Activated T-cell treated with anti-CD3 and anti-CD28 coated beads, Interleukin-2, amount 50 U/mL, for 72 hours (primary cell): ENCODE measurements at regions not wholly inside any gene's neighbourhood (a gene's known extent, or its start where the extent isn't known, plus 50 kb on each side); places are given as distances from the start of the nearest gene placed in this dataset.

Source experiments
- ATAC-seq, 2 donors: fragments of 150-1000 bp; cut with Tn5 transposase; replicated peaks in 1 of 2; 2 replicates each; pipeline ENCODE4 v1.10.0; 2021; ENCODE audit warnings: moderate library complexity in 2 of 2, mild to moderate bottlenecking in 1 of 2
- DNase-seq, 2 donors: peaks; one replicate each; pipeline ENCODE4 v3.0.0; 2021 to 2022; ENCODE audit warnings: mixed read lengths in 1 of 2
- H3K27ac Mint-ChIP-seq: one replicate; pipeline ENCODE4 v1.8.0; 2022; ENCODE audit warnings: mild to moderate bottlenecking, moderate library complexity, mixed read lengths
- H3K27me3 Mint-ChIP-seq: one replicate; pipeline ENCODE4 v1.8.0; 2022; ENCODE audit warnings: low read depth, mixed read lengths
- H3K36me3 Mint-ChIP-seq, 2 donors: one replicate each; pipeline ENCODE4 v1.8.0; 2022; ENCODE audit warnings: mixed read lengths in 2 of 2, mild to moderate bottlenecking in 1 of 2; ENCODE audit not compliant: insufficient read depth in 2 of 2
- H3K4me1 Mint-ChIP-seq: one replicate; pipeline ENCODE4 v1.8.0; 2022; ENCODE audit warnings: low read depth, mixed read lengths
- H3K4me3 Mint-ChIP-seq, 2 donors: one replicate each; pipeline ENCODE4 v1.8.0; 2022; ENCODE audit warnings: mild to moderate bottlenecking in 2 of 2, mixed read lengths in 2 of 2, moderate library complexity in 2 of 2
- H3K9me3 Mint-ChIP-seq, 2 donors: one replicate each; pipeline ENCODE4 v1.8.0; 2022; ENCODE audit warnings: mixed read lengths in 2 of 2

- ATAC-seq (no peak), DNase-seq (no peak)
- Mint-ChIP-seq H3K9me3 (no peaks in the 10 kb centered on the region), H3K27ac (no peak overlapping the region), H3K4me3 (no peak overlapping the region), H3K36me3 (no peaks in the 10 kb centered on the region), H3K27me3 (peaks cover 35% of the 10 kb centered on the region), H3K4me1 (no peaks in the 10 kb centered on the region)
These were observed 50.7 kb upstream of the TNFRSF21 start for GRCh38 chr6:47360388-47360787.

- no peak for ATAC-seq
- no peaks in the 10 kb centered on the region for H3K36me3 Mint-ChIP-seq
These were observed 53.3 kb upstream of the TNFRSF21 start for GRCh38 chr6:47362857-47363461.

GRCh38 chr6:47363736-47364135 is 54.0 kb upstream of the TNFRSF21 start:
- no peaks in the 10 kb centered on the region for H3K4me1 Mint-ChIP-seq
- H3K9me3 Mint-ChIP-seq: peaks cover 0 to 1% of the 10 kb centered on the region in 2 donors
- DNase-seq (no peak), ATAC-seq (no peak)
- H3K36me3 Mint-ChIP-seq: no peaks in the 10 kb centered on the region
- H3K27ac Mint-ChIP-seq: no peak overlapping the region
- peaks cover 30% of the 10 kb centered on the region for H3K27me3 Mint-ChIP-seq
- no peak overlapping the region for H3K4me3 Mint-ChIP-seq

More at GRCh38 chr6:47362857-47363461, 53.3 kb upstream of the TNFRSF21 start:
- peaks cover 35% of the 10 kb centered on the region for H3K27me3 Mint-ChIP-seq
- no peaks in the 10 kb centered on the region for H3K4me1 Mint-ChIP-seq
- H3K4me3 Mint-ChIP-seq: no peak overlapping the region
- DNase-seq: no peak
- H3K27ac Mint-ChIP-seq: no peak overlapping the region
- H3K9me3 Mint-ChIP-seq: peaks cover 0 to 1% of the 10 kb centered on the region in 2 donors

- Mint-ChIP-seq H3K9me3 (peaks cover 0 to 1% of the 10 kb centered on the region in 2 donors), H3K4me1 (no peaks in the 10 kb centered on the region), H3K36me3 (no peaks in the 10 kb centered on the region), H3K27ac (no peak overlapping the region), H3K27me3 (peaks cover 14% of the 10 kb centered on the region), H3K4me3 (no peak overlapping the region)
- ATAC-seq: no peak
- DNase-seq: no peak
These were observed 56.7 kb upstream of the TNFRSF21 start for GRCh38 chr6:47366335-47366890.

- Mint-ChIP-seq H3K36me3 (no peaks in the 10 kb centered on the region), H3K9me3 (no peaks in the 10 kb centered on the region), H3K27ac (no peak overlapping the region), H3K27me3 (no peaks in the 10 kb centered on the region), H3K4me3 (no peak overlapping the region), H3K4me1 (no peaks in the 10 kb centered on the region)
- no peak for ATAC-seq
- DNase-seq: no peak
These were observed 61.6 kb upstream of the TNFRSF21 start for GRCh38 chr6:47371139-47371869.

- Mint-ChIP-seq H3K4me1 (no peaks in the 10 kb centered on the region), H3K36me3 (no peaks in the 10 kb centered on the region), H3K27ac (no peak overlapping the region), H3K4me3 (no peak overlapping the region), H3K9me3 (no peaks in the 10 kb centered on the region), H3K27me3 (no peaks in the 10 kb centered on the region)
- DNase-seq (no peak), ATAC-seq (no peak)
These were observed 62.2 kb upstream of the TNFRSF21 start for GRCh38 chr6:47371870-47372255.

GRCh38 chr6:47372318-47372717 is 62.6 kb upstream of the TNFRSF21 start:
- no peak overlapping the region for H3K27ac Mint-ChIP-seq
- no peaks in the 10 kb centered on the region for H3K4me1 Mint-ChIP-seq
- DNase-seq (no peak), ATAC-seq (no peak)
- H3K9me3 Mint-ChIP-seq: no peaks in the 10 kb centered on the region
- no peak overlapping the region for H3K4me3 Mint-ChIP-seq
- H3K27me3 Mint-ChIP-seq: no peaks in the 10 kb centered on the region
- H3K36me3 Mint-ChIP-seq: no peaks in the 10 kb centered on the region

GRCh38 chr6:47375426-47375825 is 65.7 kb upstream of the TNFRSF21 start:
- Mint-ChIP-seq H3K36me3 (no peaks in the 10 kb centered on the region), H3K4me3 (no peak overlapping the region), H3K27me3 (peaks cover 4% of the 10 kb centered on the region), H3K27ac (no peak overlapping the region), H3K9me3 (no peaks in the 10 kb centered on the region), H3K4me1 (no peaks in the 10 kb centered on the region)
- DNase-seq (no peak), ATAC-seq (no peak)

- Mint-ChIP-seq H3K4me3 (no peak overlapping the region), H3K4me1 (no peaks in the 10 kb centered on the region), H3K36me3 (no peaks in the 10 kb centered on the region), H3K9me3 (no peaks in the 10 kb centered on the region), H3K27ac (no peak overlapping the region), H3K27me3 (peaks cover 4% of the 10 kb centered on the region)
- ATAC-seq: peak in 1 of 2 donors; percentile 53
- DNase-seq: peak in 1 of 2 donors; percentile 1
These were observed 67.2 kb upstream of the TNFRSF21 start for GRCh38 chr6:47376930-47377329.

- H3K27me3 Mint-ChIP-seq: peaks cover 4% of the 10 kb centered on the region
- H3K4me3 Mint-ChIP-seq: no peak overlapping the region
- ATAC-seq (no peak), DNase-seq (no peak)
- no peaks in the 10 kb centered on the region for H3K4me1 Mint-ChIP-seq
- no peaks in the 10 kb centered on the region for H3K36me3 Mint-ChIP-seq
- H3K9me3 Mint-ChIP-seq: no peaks in the 10 kb centered on the region
- no peak overlapping the region for H3K27ac Mint-ChIP-seq
These were observed 68.3 kb upstream of the TNFRSF21 start for GRCh38 chr6:47377971-47378370.

GRCh38 chr6:47379328-47379727 is 69.6 kb upstream of the TNFRSF21 start:
- peaks cover 4% of the 10 kb centered on the region for H3K27me3 Mint-ChIP-seq
- H3K4me1 Mint-ChIP-seq: no peaks in the 10 kb centered on the region

GRCh38 chr6:47380251-47380650 is 70.5 kb upstream of the TNFRSF21 start:
- no peak for DNase-seq

More at GRCh38 chr6:47379328-47379727, 69.6 kb upstream of the TNFRSF21 start:
- Mint-ChIP-seq H3K4me3 (no peak overlapping the region), H3K9me3 (no peaks in the 10 kb centered on the region), H3K27ac (no peak overlapping the region), H3K36me3 (no peaks in the 10 kb centered on the region)
- no peak for ATAC-seq
- no peak for DNase-seq

GRCh38 chr6:47381036-47381435 is 71.3 kb upstream of the TNFRSF21 start:
- Mint-ChIP-seq H3K4me3 (no peak overlapping the region), H3K9me3 (no peaks in the 10 kb centered on the region), H3K27me3 (peaks cover 4% of the 10 kb centered on the region), H3K4me1 (no peaks in the 10 kb centered on the region), H3K36me3 (no peaks in the 10 kb centered on the region), H3K27ac (no peak overlapping the region)
- ATAC-seq: no peak
- no peak for DNase-seq

More at GRCh38 chr6:47380251-47380650, 70.5 kb upstream of the TNFRSF21 start:
- ATAC-seq: no peak
- Mint-ChIP-seq H3K36me3 (no peaks in the 10 kb centered on the region), H3K27me3 (peaks cover 4% of the 10 kb centered on the region), H3K27ac (no peak overlapping the region), H3K4me3 (no peak overlapping the region), H3K4me1 (no peaks in the 10 kb centered on the region), H3K9me3 (no peaks in the 10 kb centered on the region)
